ENCODE measurements at regions not wholly inside any gene's neighbourhood (a gene's known extent, or its start where the extent isn't known, plus 50 kb on each side); places are given as distances from the start of the nearest gene placed in this dataset.

- no peak for DNase-seq (ENCODE audit: low read depth)
- H3K4me3 ChIP-seq (ENCODE audit: control insufficient read depth, low read depth, low read length) = no peak overlapping the region
- TF ChIP-seq CTCF (IDR thresholded peaks at IDR 0.05; ENCODE audit: control insufficient read depth, insufficient read depth, low read depth, low read length, missing control alignments) = no peak
Observed at GRCh38 chr6:169936355-169936975, 185.0 kb downstream of the ERMARD start.

- TF ChIP-seq CTCF (IDR thresholded peaks at IDR 0.05; ENCODE audit: control insufficient read depth, insufficient read depth, low read depth, low read length, missing control alignments) = no peak
- no peak overlapping the region for H3K4me3 ChIP-seq (ENCODE audit: control insufficient read depth, low read depth, low read length)
- DNase-seq (ENCODE audit: low read depth) = no peak
Observed at GRCh38 chr6:169935861-169936260, 184.4 kb downstream of the ERMARD start.

- H3K4me3 ChIP-seq (ENCODE audit: control insufficient read depth, low read depth, low read length) = no peak overlapping the region
- no peak for TF ChIP-seq CTCF (IDR thresholded peaks at IDR 0.05; ENCODE audit: control insufficient read depth, insufficient read depth, low read depth, low read length, missing control alignments)
- DNase-seq (ENCODE audit: low read depth) = no peak
Observed at GRCh38 chr6:169935348-169935718, 183.9 kb downstream of the ERMARD start.

DNA sequence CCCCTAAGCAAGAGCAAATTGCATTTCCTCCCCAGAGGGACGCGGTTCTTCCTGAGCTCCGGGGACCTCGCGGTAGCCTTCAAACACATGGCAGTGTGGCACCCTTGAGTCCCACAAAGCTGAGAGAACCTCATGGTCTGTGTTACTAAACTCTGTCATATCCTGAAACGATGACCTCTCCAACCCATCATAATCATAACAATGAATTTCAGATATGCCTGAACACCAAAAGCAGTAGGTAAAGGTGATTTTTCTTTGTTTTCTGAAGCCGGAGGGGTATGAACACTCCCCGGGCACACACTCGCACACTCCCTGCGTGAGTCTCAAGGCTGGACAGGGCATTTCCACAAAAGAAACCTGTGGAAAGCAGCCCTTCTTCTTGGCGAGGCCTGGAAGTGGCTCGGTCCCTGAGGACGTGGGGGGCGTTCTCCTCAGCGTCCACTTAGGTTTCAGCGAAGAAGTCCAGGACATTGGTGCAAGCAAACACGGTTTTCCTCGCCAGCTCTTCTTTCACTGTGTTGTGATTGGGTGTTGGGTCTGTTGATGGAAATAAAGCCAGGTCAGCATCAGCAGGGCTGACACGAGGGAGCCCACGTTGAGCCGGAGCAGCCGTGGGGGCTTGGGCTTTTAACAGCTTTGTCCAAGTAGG lies 183.4 kb downstream of the ERMARD start:
- DNase-seq (ENCODE audit: low read depth) = no peak
- TF ChIP-seq CTCF (IDR thresholded peaks at IDR 0.05; ENCODE audit: control insufficient read depth, insufficient read depth, low read depth, low read length, missing control alignments) = no peak
- no peak overlapping the region for H3K4me3 ChIP-seq (ENCODE audit: control insufficient read depth, low read depth, low read length)

DNA sequence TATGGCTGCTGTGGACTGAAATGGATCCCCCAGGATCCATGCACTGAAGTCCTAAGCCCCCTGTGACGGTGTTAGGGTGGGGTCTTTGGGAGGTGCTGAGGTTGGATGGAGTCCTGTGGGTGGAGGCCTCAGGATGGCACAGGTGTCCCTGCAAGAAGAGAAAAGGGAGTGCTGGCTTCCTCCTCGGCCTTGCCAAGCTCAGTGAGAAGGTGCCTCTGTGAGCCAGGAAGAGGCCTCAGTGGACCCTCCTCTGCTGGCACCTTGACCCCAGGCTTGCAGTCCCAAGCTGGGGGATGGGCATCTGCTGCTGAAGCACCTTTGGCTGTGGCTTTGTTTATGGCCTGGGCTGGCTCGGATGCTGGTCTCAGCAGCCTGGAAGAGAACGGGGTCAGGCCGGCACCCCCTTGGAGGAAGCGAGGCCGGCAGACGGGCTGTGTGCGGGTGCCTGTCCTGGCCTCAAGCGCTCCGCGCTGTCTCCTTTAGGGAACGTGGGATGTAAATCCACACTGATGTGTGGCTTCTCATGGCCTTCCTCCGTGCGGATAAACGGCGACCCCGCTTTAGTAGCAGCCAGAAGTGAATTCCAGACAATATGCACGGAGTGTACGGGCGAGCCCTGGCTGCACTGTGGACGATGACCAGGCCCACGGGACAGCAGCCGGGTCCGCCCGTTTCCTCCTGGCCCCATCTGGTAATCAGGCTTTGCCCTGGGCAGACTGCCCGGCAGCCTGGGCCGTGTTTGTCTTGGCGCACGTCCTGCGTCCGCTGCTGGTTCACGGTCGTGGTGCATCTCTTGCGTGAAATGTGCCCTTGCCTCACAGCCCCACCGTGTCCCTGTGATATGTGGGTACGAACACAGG lies 182.6 kb downstream of the ERMARD start:
- no peak for TF ChIP-seq CTCF (IDR thresholded peaks at IDR 0.05; ENCODE audit: control insufficient read depth, insufficient read depth, low read depth, low read length, missing control alignments)
- DNase-seq (ENCODE audit: low read depth) = no peak

DNA sequence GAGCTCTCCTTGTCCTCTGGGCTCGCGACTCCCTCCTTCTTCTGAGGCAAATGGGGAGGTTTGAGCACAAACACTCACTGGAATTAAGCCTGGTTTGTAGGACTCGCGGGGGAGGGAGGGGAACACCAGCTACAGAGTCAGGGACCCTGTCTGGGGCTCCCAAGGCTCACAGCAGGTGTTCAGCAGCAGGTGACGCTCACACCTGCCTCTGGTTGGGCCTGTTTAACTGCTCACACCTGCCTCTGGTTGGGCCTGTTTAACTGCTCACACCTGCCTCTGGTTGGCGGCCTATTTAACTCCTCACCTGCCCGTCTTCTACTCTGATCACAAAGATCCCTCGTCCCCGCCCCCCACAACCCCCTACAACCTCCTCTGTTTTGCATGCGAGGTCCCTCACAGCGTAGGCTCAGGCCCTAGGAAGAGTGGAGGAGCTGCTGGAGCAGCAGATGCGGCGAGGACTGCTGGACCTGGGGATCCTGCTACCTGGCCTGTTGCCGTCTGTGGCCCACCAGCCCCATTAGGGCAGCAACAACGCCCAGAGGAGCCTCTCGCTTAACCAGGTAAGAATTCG lies 181.9 kb downstream of the ERMARD start:
- DNase-seq (ENCODE audit: low read depth) = no peak
- H3K4me3 ChIP-seq (ENCODE audit: control insufficient read depth, low read depth, low read length) = no peak overlapping the region
- TF ChIP-seq CTCF (IDR thresholded peaks at IDR 0.05; ENCODE audit: control insufficient read depth, insufficient read depth, low read depth, low read length, missing control alignments) = no peak

More for the DNA sequence above, 182.6 kb downstream of the ERMARD start:
- H3K4me3 ChIP-seq (ENCODE audit: control insufficient read depth, low read depth, low read length) = no peak overlapping the region
